CD14-positive monocyte (primary cell): ENCODE measurements at regions not wholly inside any gene's neighbourhood (a gene's known extent, or its start where the extent isn't known, plus 50 kb on each side); places are given as distances from the start of the nearest gene placed in this dataset.

ENCODE experiments used
- DNase-seq, 3 donors: peaks; one replicate each; pipeline ENCODE4 v3.0.0-alpha.2; 2011 to 2022
- H2AFZ ChIP-seq: 2 replicates; pipeline ENCODE4 v1.6.0; 2012; ENCODE audit warnings: mild to moderate bottlenecking, low read depth, low read length, inconsistent platforms; ENCODE audit not compliant: insufficient read depth, poor library complexity, severe bottlenecking
- H3K27ac ChIP-seq, 2 donors: 1 replicate in 1 of 2; 2 replicates in 1 of 2; pipeline ENCODE4 v1.5.1; 2012 to 2013; ENCODE audit warnings: low read length in 2 of 2, control low read depth in 1 of 2, inconsistent platforms in 1 of 2, low read depth in 1 of 2, mild to moderate bottlenecking in 1 of 2
- H3K27me3 ChIP-seq, 2 donors: one replicate each; pipeline versions ENCODE4 v1.6.0 to v1.6.1; 2011 to 2013; ENCODE audit warnings: low read length in 2 of 2; ENCODE audit not compliant: control insufficient read depth in 2 of 2, insufficient read depth in 2 of 2
- H3K36me3 ChIP-seq, 2 donors: replicated peaks in 1 of 2; 1 replicate in 1 of 2; 2 replicates in 1 of 2; pipeline versions ENCODE4 v1.5.1 to v1.6.1; 2012 to 2013; ENCODE audit warnings: low read length in 2 of 2, control low read depth in 1 of 2, inconsistent platforms in 1 of 2, mild to moderate bottlenecking in 1 of 2; ENCODE audit not compliant: insufficient read depth in 2 of 2, control insufficient read depth in 1 of 2
- H3K4me1 ChIP-seq, 2 donors: 1 replicate in 1 of 2; 2 replicates in 1 of 2; pipeline versions ENCODE4 v1.5.1 to v1.6.1; 2012 to 2013; ENCODE audit warnings: low read length in 2 of 2, control low read depth in 1 of 2, inconsistent platforms in 1 of 2, mild to moderate bottlenecking in 1 of 2, moderate library complexity in 1 of 2; ENCODE audit not compliant: insufficient read depth in 2 of 2, control insufficient read depth in 1 of 2
- H3K4me2 ChIP-seq: replicated peaks from 2 replicates; pipeline ENCODE3; 2012; ENCODE audit warnings: low read length, moderate library complexity, mild to moderate bottlenecking; ENCODE audit not compliant: poor library complexity, severe bottlenecking; ENCODE audit errors: extremely low read depth
- H3K4me3 ChIP-seq, 3 experiments: fragments of 200-600 bp in 1 of 3; sonication (generic) in 1 of 3; replicated peaks in 1 of 3; 1 replicate in 2 of 3; 2 replicates in 1 of 3; pipeline ENCODE4 v1.5.1; 2011 to 2013; ENCODE audit warnings: low read length in 3 of 3, mild to moderate bottlenecking in 3 of 3, control low read depth in 2 of 3, low read depth in 2 of 3, inconsistent platforms in 1 of 3, moderate library complexity in 1 of 3
- H3K79me2 ChIP-seq: 2 replicates; pipeline ENCODE4 v1.6.0; 2012; ENCODE audit warnings: mild to moderate bottlenecking, control low read depth, inconsistent platforms, low read length, moderate library complexity; ENCODE audit not compliant: insufficient read depth
- H3K9ac ChIP-seq: 2 replicates; pipeline ENCODE4 v1.6.0; 2017; ENCODE audit warnings: low read length, mild to moderate bottlenecking; ENCODE audit not compliant: insufficient read depth, poor library complexity, severe bottlenecking
- H3K9me3 ChIP-seq, 2 donors: replicated peaks in 1 of 2; 1 replicate in 1 of 2; 2 replicates in 1 of 2; pipeline versions ENCODE4 v1.5.1 to v1.6.1; 2012 to 2013; ENCODE audit warnings: low read length in 2 of 2, control low read depth in 1 of 2; ENCODE audit not compliant: control insufficient read depth in 1 of 2, insufficient read depth in 1 of 2
- H4K20me1 ChIP-seq: 2 replicates; pipeline ENCODE4 v1.6.0; 2012; ENCODE audit warnings: mild to moderate bottlenecking, low read length, control low read depth, moderate library complexity; ENCODE audit not compliant: insufficient read depth
- H3K27ac Mint-ChIP-seq, 7 donors: one replicate each; pipeline ENCODE4 v1.8.0; 2020; ENCODE audit warnings: mild to moderate bottlenecking in 7 of 7, mixed read lengths in 7 of 7, moderate library complexity in 6 of 7, inconsistent platforms in 2 of 7
- H3K27me3 Mint-ChIP-seq, 3 donors: one replicate each; pipeline ENCODE4 v1.8.0; 2021 to 2022; ENCODE audit warnings: low read depth in 3 of 3, mild to moderate bottlenecking in 3 of 3, mixed read lengths in 3 of 3, moderate library complexity in 3 of 3, inconsistent platforms in 1 of 3
- H3K36me3 Mint-ChIP-seq, 2 donors: one replicate each; pipeline ENCODE4 v1.8.0; 2020; ENCODE audit warnings: mixed read lengths in 2 of 2, inconsistent platforms in 1 of 2, mild to moderate bottlenecking in 1 of 2
- H3K4me1 Mint-ChIP-seq: one replicate; pipeline ENCODE4 v1.8.0; 2020; ENCODE audit warnings: mild to moderate bottlenecking, mixed read lengths
- H3K4me3 Mint-ChIP-seq, 2 donors: one replicate each; pipeline ENCODE4 v1.8.0; 2020; ENCODE audit warnings: mild to moderate bottlenecking in 2 of 2, mixed read lengths in 2 of 2, moderate library complexity in 1 of 2
- H3K9me3 Mint-ChIP-seq, 7 donors: one replicate each; pipeline ENCODE4 v1.8.0; 2020 to 2022; ENCODE audit warnings: mixed read lengths in 7 of 7, mild to moderate bottlenecking in 6 of 7, moderate library complexity in 6 of 7, inconsistent platforms in 2 of 7
- WGBS: methylation state at CpG from one replicate; pipeline ENCODE4 v1.1.5; 2013; ENCODE audit warnings: missing lambda C conversion rate; ENCODE audit not compliant: insufficient coverage; 5-methylcytosine and 5-hydroxymethylcytosine counted together
- intact Hi-C, 2 donors: fragments of 100-400 bp; cut with micrococcal nuclease; formaldehyde crosslinking; loops; one replicate each; pipeline versions ENCODE4 v1.15.0 to v1.15.1; 2023
- TF ChIP-seq, protein P1 (sequence below): fragments of 200-600 bp; IDR thresholded peaks from one replicate; pipeline ENCODE4 v1.8.0; 2022; ENCODE audit warnings: antibody characterized with exemption, mild to moderate bottlenecking

DNA sequence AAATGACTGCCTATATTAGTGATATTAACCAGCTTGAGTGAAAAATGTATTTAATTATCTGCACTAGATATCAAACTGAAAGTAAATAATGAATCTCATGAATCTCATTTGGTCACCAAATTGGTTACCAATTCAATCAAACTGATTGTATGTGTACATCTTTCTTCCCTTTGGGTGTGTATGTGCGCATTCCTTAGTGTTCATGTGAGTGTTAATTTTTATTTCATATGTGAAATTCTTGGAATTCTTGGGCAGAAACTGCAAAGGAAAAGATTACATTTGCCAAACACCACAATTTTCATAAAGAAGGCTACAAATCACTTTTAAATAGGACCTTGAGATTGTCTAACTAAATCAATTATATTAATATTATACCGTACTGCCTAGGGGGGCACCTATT lies 648.4 kb upstream of the MARCKS start:
- Histone ChIP-seq H3K27me3 (no peaks in the 10 kb centered on the region), H3K36me3 (no peaks in the 10 kb centered on the region), H3K4me2 (no peak overlapping the region), H3K9me3 (no peaks in the 10 kb centered on the region), H4K20me1 (no peaks in the 10 kb centered on the region), H3K79me2 (no peaks in the 10 kb centered on the region), H2AFZ (no peak overlapping the region), H3K9ac (no peak overlapping the region), H3K4me1 (no peaks in the 10 kb centered on the region), H3K27ac (no peak overlapping the region), H3K4me3 (no peak overlapping the region)
- TF ChIP-seq, protein P1, sequence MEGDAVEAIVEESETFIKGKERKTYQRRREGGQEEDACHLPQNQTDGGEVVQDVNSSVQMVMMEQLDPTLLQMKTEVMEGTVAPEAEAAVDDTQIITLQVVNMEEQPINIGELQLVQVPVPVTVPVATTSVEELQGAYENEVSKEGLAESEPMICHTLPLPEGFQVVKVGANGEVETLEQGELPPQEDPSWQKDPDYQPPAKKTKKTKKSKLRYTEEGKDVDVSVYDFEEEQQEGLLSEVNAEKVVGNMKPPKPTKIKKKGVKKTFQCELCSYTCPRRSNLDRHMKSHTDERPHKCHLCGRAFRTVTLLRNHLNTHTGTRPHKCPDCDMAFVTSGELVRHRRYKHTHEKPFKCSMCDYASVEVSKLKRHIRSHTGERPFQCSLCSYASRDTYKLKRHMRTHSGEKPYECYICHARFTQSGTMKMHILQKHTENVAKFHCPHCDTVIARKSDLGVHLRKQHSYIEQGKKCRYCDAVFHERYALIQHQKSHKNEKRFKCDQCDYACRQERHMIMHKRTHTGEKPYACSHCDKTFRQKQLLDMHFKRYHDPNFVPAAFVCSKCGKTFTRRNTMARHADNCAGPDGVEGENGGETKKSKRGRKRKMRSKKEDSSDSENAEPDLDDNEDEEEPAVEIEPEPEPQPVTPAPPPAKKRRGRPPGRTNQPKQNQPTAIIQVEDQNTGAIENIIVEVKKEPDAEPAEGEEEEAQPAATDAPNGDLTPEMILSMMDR, result no peak
- peaks cover 0 to 2% (median 0%) of the 10 kb centered on the region in 7 donors for H3K9me3 Mint-ChIP-seq
- no CpG with 5 or more reads among the region's 2 CpGs for WGBS
- H3K27me3 Mint-ChIP-seq, result peaks cover 1 to 2% (median 1%) of the 10 kb centered on the region in 3 donors
- DNase-seq, result no peak
- no peak overlapping the region for H3K4me3 Mint-ChIP-seq
- H3K27ac Mint-ChIP-seq, result no peak overlapping the region
- no peaks in the 10 kb centered on the region for H3K36me3 Mint-ChIP-seq
- intact Hi-C loops, result no loop called here
- H3K4me1 Mint-ChIP-seq, result no peaks in the 10 kb centered on the region

DNA sequence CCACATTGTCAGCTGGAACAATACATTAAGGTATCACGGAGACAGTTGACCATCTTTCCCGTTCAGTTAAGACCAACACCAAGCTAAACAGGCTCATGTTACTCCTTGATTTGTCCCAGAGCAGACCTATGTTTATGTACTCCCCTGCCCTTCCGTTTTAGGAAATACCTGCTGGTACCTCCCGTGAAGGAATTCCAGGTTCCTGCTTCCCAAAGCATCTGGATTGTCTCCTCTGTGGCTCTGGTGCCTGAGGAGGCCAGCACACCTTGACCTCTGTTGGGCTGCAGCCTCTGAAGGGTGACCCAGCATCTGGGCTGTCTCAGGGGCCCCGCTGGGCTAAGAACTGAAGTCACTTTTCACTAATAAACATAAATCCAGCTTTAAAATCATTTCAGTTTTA lies 647.8 kb upstream of the MARCKS start:
- peaks cover 1 to 2% (median 1%) of the 10 kb centered on the region in 3 donors for H3K27me3 Mint-ChIP-seq
- no peak overlapping the region for H3K27ac ChIP-seq
- no peaks in the 10 kb centered on the region for H3K4me1 ChIP-seq
- H3K79me2 ChIP-seq, result no peaks in the 10 kb centered on the region
- H2AFZ ChIP-seq, result no peak overlapping the region
- no peaks in the 10 kb centered on the region for H3K4me1 Mint-ChIP-seq
- H3K27me3 ChIP-seq, result no peaks in the 10 kb centered on the region
- H3K4me2 ChIP-seq, result no peak overlapping the region
- H3K9ac ChIP-seq, result no peak overlapping the region
- WGBS, result 76% methylated on average over 5 of the region's 5 CpGs
- DNase-seq, result no peak
- H3K36me3 Mint-ChIP-seq, result no peaks in the 10 kb centered on the region
- no peak overlapping the region for H3K27ac Mint-ChIP-seq
- TF ChIP-seq, protein P1, result no peak
- H3K9me3 ChIP-seq, result no peaks in the 10 kb centered on the region
- H3K9me3 Mint-ChIP-seq, result peaks cover 0 to 2% (median 0%) of the 10 kb centered on the region in 7 donors
- intact Hi-C loops, result no loop called here
- no peak overlapping the region for H3K4me3 Mint-ChIP-seq
- no peaks in the 10 kb centered on the region for H3K36me3 ChIP-seq
- H3K4me3 ChIP-seq, result no peak overlapping the region
- H4K20me1 ChIP-seq, result no peaks in the 10 kb centered on the region
